ENCODE measurements at regions not wholly inside any gene's neighbourhood (a gene's known extent, or its start where the extent isn't known, plus 50 kb on each side); places are given as distances from the start of the nearest gene placed in this dataset.

- TF ChIP-seq, protein P1, sequence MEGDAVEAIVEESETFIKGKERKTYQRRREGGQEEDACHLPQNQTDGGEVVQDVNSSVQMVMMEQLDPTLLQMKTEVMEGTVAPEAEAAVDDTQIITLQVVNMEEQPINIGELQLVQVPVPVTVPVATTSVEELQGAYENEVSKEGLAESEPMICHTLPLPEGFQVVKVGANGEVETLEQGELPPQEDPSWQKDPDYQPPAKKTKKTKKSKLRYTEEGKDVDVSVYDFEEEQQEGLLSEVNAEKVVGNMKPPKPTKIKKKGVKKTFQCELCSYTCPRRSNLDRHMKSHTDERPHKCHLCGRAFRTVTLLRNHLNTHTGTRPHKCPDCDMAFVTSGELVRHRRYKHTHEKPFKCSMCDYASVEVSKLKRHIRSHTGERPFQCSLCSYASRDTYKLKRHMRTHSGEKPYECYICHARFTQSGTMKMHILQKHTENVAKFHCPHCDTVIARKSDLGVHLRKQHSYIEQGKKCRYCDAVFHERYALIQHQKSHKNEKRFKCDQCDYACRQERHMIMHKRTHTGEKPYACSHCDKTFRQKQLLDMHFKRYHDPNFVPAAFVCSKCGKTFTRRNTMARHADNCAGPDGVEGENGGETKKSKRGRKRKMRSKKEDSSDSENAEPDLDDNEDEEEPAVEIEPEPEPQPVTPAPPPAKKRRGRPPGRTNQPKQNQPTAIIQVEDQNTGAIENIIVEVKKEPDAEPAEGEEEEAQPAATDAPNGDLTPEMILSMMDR (IDR thresholded peaks at IDR 0.05; ENCODE audit: poor library complexity) = no peak
- no peak for TF ChIP-seq EZH2 (IDR thresholded peaks at IDR 0.05; ENCODE audit: borderline replicate concordance)
Measured at GRCh38 chr14:25895740-25896139, 702.1 kb downstream of the NOVA1 start.

Data from hepatocyte (in vitro differentiated cells).